Sigmoid colon (tissue), 6 donors: ENCODE measurements at regions not wholly inside any gene's neighbourhood (a gene's known extent, or its start where the extent isn't known, plus 50 kb on each side); places are given as distances from the start of the nearest gene placed in this dataset.

Source experiments
- DNase-seq: peaks from one replicate; pipeline ENCODE4 v3.0.0-alpha.2; 2019
- H3K27ac ChIP-seq, 4 donors: fragments of 200-600 bp; sonication (generic); one replicate each; pipeline ENCODE4 v1.5.1; 2016 to 2019; ENCODE audit warnings: mild to moderate bottlenecking in 1 of 4
- H3K27me3 ChIP-seq, 3 donors: fragments of 200-600 bp; sonication (generic); one replicate each; pipeline ENCODE4 v1.5.1; 2019; ENCODE audit warnings: mild to moderate bottlenecking in 1 of 3
- H3K36me3 ChIP-seq, 4 donors: fragments of 200-600 bp; sonication (generic); one replicate each; pipeline ENCODE4 v1.5.1; 2016 to 2019
- H3K4me1 ChIP-seq, 4 donors: fragments of 200-600 bp; sonication (generic); one replicate each; pipeline ENCODE4 v1.5.1; 2017 to 2019
- H3K4me3 ChIP-seq, 4 donors: fragments of 200-600 bp; sonication (generic); one replicate each; pipeline ENCODE4 v1.5.1; 2017 to 2019; ENCODE audit warnings: mild to moderate bottlenecking in 2 of 4, moderate library complexity in 1 of 4
- H3K9me3 ChIP-seq, 4 donors: fragments of 200-600 bp in 3 of 4; sonication (generic) in 3 of 4; one replicate each; pipeline versions ENCODE4 v1.5.1 to v1.6.1; 2013 to 2019
- EP300 ChIP-seq, 4 donors: sonication (generic); formaldehyde crosslinking; IDR thresholded peaks; one replicate each; pipeline ENCODE4 v1.6.1; 2017; ENCODE audit warnings: antibody characterized with exemption in 4 of 4
- POLR2A ChIP-seq, 2 donors: fragments of 450-650 bp; IDR thresholded peaks; one replicate each; pipeline ENCODE4 v1.6.1; 2016; ENCODE audit warnings: antibody characterized with exemption in 2 of 2, mild to moderate bottlenecking in 2 of 2, moderate library complexity in 2 of 2
- POLR2AphosphoS5 ChIP-seq, 4 donors: sonication (generic); formaldehyde crosslinking; IDR thresholded peaks; one replicate each; pipeline ENCODE4 v1.6.1; 2017; ENCODE audit warnings: antibody characterized with exemption in 4 of 4
- WGBS, 2 donors: extraction: QIAGEN DNeasy Blood & Tissue Kit; methylation state at CpG; one replicate each; pipeline ENCODE4 v1.1.7; 2013; 5-methylcytosine and 5-hydroxymethylcytosine counted together
- intact Hi-C: fragments of 100-400 bp; cut with DNase I; formaldehyde crosslinking; loops from one replicate; pipeline ENCODE4 v1.15.1; 2023
- TF ChIP-seq, protein P1 (sequence below), 4 experiments: fragments of 450-650 bp in 3 of 4; fragments of 200-600 bp in 1 of 4; IDR thresholded peaks; one replicate each; pipeline ENCODE4 v1.5.1; 2016 to 2019; ENCODE audit warnings: antibody characterized with exemption in 4 of 4, mild to moderate bottlenecking in 3 of 4, moderate library complexity in 2 of 4
- donor health status: healthy with polysubstance abuse.
- donor health status: healthy.

DNA sequence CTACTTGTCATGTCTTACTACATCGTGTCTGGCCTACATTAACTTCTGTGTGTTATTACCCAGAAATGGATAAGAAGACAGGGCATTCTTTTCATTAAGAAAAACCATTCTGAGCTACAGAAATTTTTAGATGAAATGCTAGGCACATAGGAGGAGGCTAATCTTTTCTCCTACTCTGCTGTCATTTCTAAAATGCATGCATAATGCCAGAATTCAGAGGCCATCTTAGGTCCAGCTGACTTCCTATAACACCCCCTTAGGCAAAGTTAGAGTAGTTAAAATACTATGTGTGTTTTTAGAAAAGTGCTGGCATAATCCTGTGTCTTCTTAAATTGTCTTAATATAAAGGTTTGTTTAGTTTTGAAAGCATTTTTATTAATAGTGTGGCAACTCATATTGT is 352.6 kb downstream of the CSNK1G3 start:
- Histone ChIP-seq H3K27me3 (no peaks in the 10 kb centered on the region), H3K4me1 (no peaks in the 10 kb centered on the region), H3K9me3 (no peaks in the 10 kb centered on the region), H3K27ac (no peak overlapping the region), H3K4me3 (no peak overlapping the region), H3K36me3 (no peaks in the 10 kb centered on the region)
- intact Hi-C loops = no loop called here
- 89 to 92% methylated on average over 1 of the region's 1 CpG for WGBS, 2 donors
- no peak for TF ChIP-seq POLR2A (IDR thresholded peaks at IDR 0.05)
- DNase-seq = no peak

DNA sequence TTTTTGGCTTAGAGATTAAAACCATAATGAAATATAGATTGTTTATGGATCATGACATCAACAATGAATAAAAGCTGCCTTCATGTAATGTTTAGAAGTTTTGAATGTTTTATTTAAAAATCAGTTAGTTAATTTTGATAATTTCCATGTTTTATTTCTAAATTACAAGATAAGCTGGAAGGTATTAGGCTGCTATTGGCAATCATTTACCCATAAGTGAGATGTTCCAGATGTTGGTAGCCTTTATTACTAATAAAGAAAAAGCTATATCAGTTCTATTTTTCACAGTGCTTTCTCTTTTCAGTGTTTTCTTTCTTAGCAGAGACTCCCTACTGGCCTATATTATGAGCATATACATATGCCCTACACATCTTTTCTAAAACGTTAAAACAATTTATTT is 347.0 kb downstream of the CSNK1G3 start:
- H3K4me3 ChIP-seq = no peak overlapping the region

DNA sequence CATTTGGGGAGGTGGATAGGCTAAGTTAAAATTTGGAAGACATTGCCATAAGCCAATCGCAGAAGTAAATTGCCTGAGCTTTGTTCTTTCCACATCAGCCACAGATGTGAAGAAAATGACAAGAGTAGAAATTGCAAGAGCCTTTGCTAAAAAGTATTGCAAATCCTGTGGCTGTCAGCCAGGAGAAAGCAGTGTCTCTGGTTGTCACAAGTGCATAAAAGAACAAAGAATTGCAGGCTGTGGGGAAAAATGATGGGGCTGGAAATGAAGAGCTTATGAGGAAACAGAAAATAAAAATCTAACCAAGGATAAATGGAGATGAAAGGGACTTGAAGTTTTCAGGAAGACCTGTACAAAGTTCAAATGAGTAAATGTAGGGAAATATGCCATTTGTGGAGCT is 344.8 kb downstream of the CSNK1G3 start:
- Histone ChIP-seq H3K27me3 (no peaks in the 10 kb centered on the region), H3K36me3 (no peaks in the 10 kb centered on the region), H3K4me3 (no peak overlapping the region), H3K9me3 (no peaks in the 10 kb centered on the region), H3K4me1 (no peaks in the 10 kb centered on the region), H3K27ac (no peak overlapping the region)
- DNase-seq = no peak
- TF ChIP-seq EP300 (IDR thresholded peaks at IDR 0.05) = no peak
- TF ChIP-seq, protein P1, sequence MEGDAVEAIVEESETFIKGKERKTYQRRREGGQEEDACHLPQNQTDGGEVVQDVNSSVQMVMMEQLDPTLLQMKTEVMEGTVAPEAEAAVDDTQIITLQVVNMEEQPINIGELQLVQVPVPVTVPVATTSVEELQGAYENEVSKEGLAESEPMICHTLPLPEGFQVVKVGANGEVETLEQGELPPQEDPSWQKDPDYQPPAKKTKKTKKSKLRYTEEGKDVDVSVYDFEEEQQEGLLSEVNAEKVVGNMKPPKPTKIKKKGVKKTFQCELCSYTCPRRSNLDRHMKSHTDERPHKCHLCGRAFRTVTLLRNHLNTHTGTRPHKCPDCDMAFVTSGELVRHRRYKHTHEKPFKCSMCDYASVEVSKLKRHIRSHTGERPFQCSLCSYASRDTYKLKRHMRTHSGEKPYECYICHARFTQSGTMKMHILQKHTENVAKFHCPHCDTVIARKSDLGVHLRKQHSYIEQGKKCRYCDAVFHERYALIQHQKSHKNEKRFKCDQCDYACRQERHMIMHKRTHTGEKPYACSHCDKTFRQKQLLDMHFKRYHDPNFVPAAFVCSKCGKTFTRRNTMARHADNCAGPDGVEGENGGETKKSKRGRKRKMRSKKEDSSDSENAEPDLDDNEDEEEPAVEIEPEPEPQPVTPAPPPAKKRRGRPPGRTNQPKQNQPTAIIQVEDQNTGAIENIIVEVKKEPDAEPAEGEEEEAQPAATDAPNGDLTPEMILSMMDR (IDR thresholded peaks at IDR 0.05) = no peak
- no peak for TF ChIP-seq POLR2AphosphoS5 (IDR thresholded peaks at IDR 0.05)
- no peak for TF ChIP-seq POLR2A (IDR thresholded peaks at IDR 0.05)
- intact Hi-C loops = no loop called here
- WGBS, 2 donors = 78 to 80% methylated on average over 1 of the region's 1 CpG

More for the DNA sequence above, 347.0 kb downstream of the CSNK1G3 start:
- intact Hi-C loops = no loop called here
- no peaks in the 10 kb centered on the region for H3K4me1 ChIP-seq
- 79% methylated on average over 1 of the region's 1 CpG for WGBS, 2 donors
- no peaks in the 10 kb centered on the region for H3K9me3 ChIP-seq
- no peak for DNase-seq
- TF ChIP-seq EP300 (IDR thresholded peaks at IDR 0.05) (no peak), POLR2A (IDR thresholded peaks at IDR 0.05) (no peak), POLR2AphosphoS5 (IDR thresholded peaks at IDR 0.05) (no peak)
- TF ChIP-seq, protein P1 (IDR thresholded peaks at IDR 0.05) = no peak
- H3K36me3 ChIP-seq = no peaks in the 10 kb centered on the region
- no peak overlapping the region for H3K27ac ChIP-seq
- no peaks in the 10 kb centered on the region for H3K27me3 ChIP-seq

DNA sequence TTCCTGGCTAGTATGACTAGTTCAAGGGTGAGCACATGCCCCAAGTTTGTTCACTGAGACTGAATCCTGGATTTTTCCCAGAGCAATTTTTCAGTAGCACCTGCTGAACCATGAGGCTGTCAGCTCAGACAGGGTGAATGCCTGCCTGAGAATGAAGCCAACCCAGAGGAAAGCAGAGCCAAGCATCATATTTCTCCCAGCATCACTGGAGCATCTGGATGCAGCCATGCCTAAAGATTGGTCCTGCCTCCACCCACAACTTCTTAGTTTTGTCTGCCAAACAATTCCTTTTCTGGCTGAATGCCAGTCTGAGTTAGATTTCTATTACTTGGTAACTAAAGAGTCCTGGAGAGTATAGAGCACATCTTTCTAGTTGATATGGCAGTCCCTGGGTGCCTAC is 343.6 kb downstream of the CSNK1G3 start:
- TF ChIP-seq EP300 (IDR thresholded peaks at IDR 0.05) (no peak), POLR2AphosphoS5 (IDR thresholded peaks at IDR 0.05) (no peak), POLR2A (IDR thresholded peaks at IDR 0.05) (no peak)
- TF ChIP-seq, protein P1 (IDR thresholded peaks at IDR 0.05) = no peak
- intact Hi-C loops = no loop called here
- Histone ChIP-seq H3K4me3 (no peak overlapping the region), H3K4me1 (no peaks in the 10 kb centered on the region), H3K27me3 (no peaks in the 10 kb centered on the region), H3K27ac (no peak overlapping the region), H3K9me3 (no peaks in the 10 kb centered on the region), H3K36me3 (no peaks in the 10 kb centered on the region)
- no peak for DNase-seq

DNA sequence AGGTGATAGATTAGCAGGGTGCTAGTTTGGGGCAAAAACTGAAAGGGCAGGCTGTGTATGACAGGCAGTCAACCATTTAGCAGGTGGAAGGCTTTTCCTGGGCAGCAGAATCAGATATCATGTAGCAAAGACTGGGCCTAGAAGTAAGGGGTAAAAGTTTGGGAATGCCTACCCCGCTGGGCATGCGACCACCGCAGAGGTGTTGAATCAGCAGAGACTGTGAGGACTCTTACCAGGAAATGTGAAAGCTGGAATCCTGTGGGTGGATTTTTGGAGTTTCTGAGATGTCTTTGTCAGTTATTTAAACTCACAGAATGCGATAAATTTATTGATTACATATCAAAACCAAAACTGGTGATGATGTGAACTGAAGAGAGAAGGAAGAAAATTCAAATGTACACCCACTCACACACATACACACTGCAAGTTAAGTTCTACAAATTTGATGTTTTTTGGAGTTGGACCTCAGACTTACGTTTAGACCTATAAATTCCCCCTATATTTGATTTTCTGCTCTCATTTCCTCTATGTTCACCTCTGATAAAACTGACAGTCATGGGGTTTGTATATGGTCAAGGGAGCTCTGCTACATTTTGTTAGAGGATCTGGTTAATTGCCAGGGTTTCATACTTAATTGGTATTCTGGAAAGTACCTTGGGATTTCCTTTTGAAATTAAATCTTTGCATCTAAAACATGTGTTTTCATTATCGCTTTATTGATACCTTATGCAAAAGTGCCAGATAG is 333.6 kb downstream of the CSNK1G3 start:
- no peak for TF ChIP-seq EP300 (IDR thresholded peaks at IDR 0.05)
- TF ChIP-seq, protein P1 (IDR thresholded peaks at IDR 0.05) = no peak
- no peak for TF ChIP-seq POLR2AphosphoS5 (IDR thresholded peaks at IDR 0.05)
- TF ChIP-seq POLR2A (IDR thresholded peaks at IDR 0.05) = no peak
- no peaks in the 10 kb centered on the region for H3K36me3 ChIP-seq
- no peak for DNase-seq
- 76 to 88% methylated on average over 6 of the region's 6 CpGs for WGBS, 2 donors
- H3K4me3 ChIP-seq = no peak overlapping the region
- no peaks in the 10 kb centered on the region for H3K9me3 ChIP-seq
- intact Hi-C loops = no loop called here
- no peaks in the 10 kb centered on the region for H3K27me3 ChIP-seq
- H3K4me1 ChIP-seq = no peaks in the 10 kb centered on the region
- no peak overlapping the region for H3K27ac ChIP-seq
